ENCODE measurements at regions not wholly inside any gene's neighbourhood (a gene's known extent, or its start where the extent isn't known, plus 50 kb on each side); places are given as distances from the start of the nearest gene placed in this dataset.
"Not testable (repeated sequence)": the region's sequence is repeated elsewhere in the genome, so short reads cannot be mapped to it uniquely, and the experiment has no call there.

- not testable (repeated sequence) for H3K27ac ChIP-seq (ENCODE audit: low read length); H3K4me2 ChIP-seq (ENCODE audit: low read length); H3K9me3 ChIP-seq (ENCODE audit: low read length)
These were observed 145.9 kb upstream of the RFC3 start for GRCh38 chr13:33672022-33672421.

GRCh38 chr13:33676045-33676989, 141.6 kb upstream of the RFC3 start:
- H3K27me3 ChIP-seq (ENCODE audit: insufficient read depth, low read depth, low read length), result no peaks in the 10 kb centered on the region
- no peak overlapping the region for H3K27ac ChIP-seq (ENCODE audit: low read length)
- no peak overlapping the region for H3K9ac ChIP-seq (ENCODE audit: low read length)
- no peaks in the 10 kb centered on the region for H3K79me2 ChIP-seq (replicated peaks; ENCODE audit: insufficient read depth, low read length)
- H3F3A ChIP-seq (ENCODE audit: insufficient read depth, low read length, poor library complexity, severe bottlenecking), result no peaks in the 10 kb centered on the region
- no peaks in the 10 kb centered on the region for H3K9me3 ChIP-seq (ENCODE audit: low read length)
- no peaks in the 10 kb centered on the region for H3K9me2 ChIP-seq (ENCODE audit: insufficient read depth, low read length)
- TF ChIP-seq TAF1 (IDR thresholded peaks at IDR 0.05; ENCODE audit: low read depth) (no peak), SMC3 (conservative IDR thresholded peaks at IDR 0.05; ENCODE audit: poor library complexity) (no peak), RAD21 (conservative IDR thresholded peaks at IDR 0.05) (no peak), MXI1 (conservative IDR thresholded peaks at IDR 0.05; ENCODE audit: poor library complexity, severe bottlenecking) (no peak), REST (IDR thresholded peaks at IDR 0.05; ENCODE audit: borderline replicate concordance) (no peak), EZH2 (IDR thresholded peaks at IDR 0.05; ENCODE audit: borderline replicate concordance, insufficient read depth, low read length, poor library complexity, severe bottlenecking) (no peak), POLR2AphosphoS5 (IDR thresholded peaks at IDR 0.05) (no peak), EP300 (conservative IDR thresholded peaks at IDR 0.05; ENCODE audit: poor library complexity, severe bottlenecking) (no peak)
- TF ChIP-seq, protein P1, sequence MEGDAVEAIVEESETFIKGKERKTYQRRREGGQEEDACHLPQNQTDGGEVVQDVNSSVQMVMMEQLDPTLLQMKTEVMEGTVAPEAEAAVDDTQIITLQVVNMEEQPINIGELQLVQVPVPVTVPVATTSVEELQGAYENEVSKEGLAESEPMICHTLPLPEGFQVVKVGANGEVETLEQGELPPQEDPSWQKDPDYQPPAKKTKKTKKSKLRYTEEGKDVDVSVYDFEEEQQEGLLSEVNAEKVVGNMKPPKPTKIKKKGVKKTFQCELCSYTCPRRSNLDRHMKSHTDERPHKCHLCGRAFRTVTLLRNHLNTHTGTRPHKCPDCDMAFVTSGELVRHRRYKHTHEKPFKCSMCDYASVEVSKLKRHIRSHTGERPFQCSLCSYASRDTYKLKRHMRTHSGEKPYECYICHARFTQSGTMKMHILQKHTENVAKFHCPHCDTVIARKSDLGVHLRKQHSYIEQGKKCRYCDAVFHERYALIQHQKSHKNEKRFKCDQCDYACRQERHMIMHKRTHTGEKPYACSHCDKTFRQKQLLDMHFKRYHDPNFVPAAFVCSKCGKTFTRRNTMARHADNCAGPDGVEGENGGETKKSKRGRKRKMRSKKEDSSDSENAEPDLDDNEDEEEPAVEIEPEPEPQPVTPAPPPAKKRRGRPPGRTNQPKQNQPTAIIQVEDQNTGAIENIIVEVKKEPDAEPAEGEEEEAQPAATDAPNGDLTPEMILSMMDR (IDR thresholded peaks at IDR 0.05; ENCODE audit: poor library complexity, severe bottlenecking), result no peak
- H3K36me3 ChIP-seq (ENCODE audit: insufficient read depth, low read length), result no peaks in the 10 kb centered on the region
- H3K4me2 ChIP-seq (ENCODE audit: low read length), result no peak overlapping the region
- no peaks in the 10 kb centered on the region for H4K20me1 ChIP-seq (ENCODE audit: insufficient read depth)
- no peak overlapping the region for H2AFZ ChIP-seq (ENCODE audit: low read depth, low read length)
- no peak overlapping the region for H3K4me3 ChIP-seq (ENCODE audit: low read length)

More at GRCh38 chr13:33672022-33672421, 145.9 kb upstream of the RFC3 start:
- H3F3A ChIP-seq (ENCODE audit: insufficient read depth, low read length, poor library complexity, severe bottlenecking); H3K9me2 ChIP-seq (ENCODE audit: insufficient read depth, low read length); H3K27me3 ChIP-seq (ENCODE audit: insufficient read depth, low read depth, low read length); H3K79me2 ChIP-seq (replicated peaks; ENCODE audit: insufficient read depth, low read length); H3K9ac ChIP-seq (ENCODE audit: low read length); H3K36me3 ChIP-seq (ENCODE audit: insufficient read depth, low read length); H4K20me1 ChIP-seq (ENCODE audit: insufficient read depth); H3K4me3 ChIP-seq (ENCODE audit: low read length); H2AFZ ChIP-seq (ENCODE audit: low read depth, low read length): not testable (repeated sequence)
